ENCODE measurements at regions not wholly inside any gene's neighbourhood (a gene's known extent, or its start where the extent isn't known, plus 50 kb on each side); places are given as distances from the start of the nearest gene placed in this dataset.
"Not testable (repeated sequence)": the region's sequence is repeated elsewhere in the genome, so short reads cannot be mapped to it uniquely, and the experiment has no call there.

DNA sequence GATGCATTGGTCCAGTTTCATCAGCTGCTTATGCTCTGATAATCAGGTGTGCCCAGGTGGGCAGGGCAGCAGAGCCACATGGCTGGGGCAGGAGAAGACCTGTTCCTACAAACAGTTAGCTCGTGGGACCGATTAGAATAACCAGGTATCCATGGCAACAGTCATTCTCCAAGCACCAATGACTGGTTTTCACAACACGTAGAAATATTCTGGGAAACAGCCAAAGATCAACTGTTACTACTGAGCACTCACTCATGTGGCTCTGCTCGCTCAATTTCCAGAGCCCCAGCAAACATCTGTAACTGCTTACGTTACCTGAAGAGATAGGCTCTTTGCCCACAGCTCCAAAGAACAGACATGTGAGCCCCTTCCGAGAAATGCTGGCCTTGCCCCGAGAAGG lies 302.0 kb downstream of the AGTPBP1 start:
- no peak overlapping the region for H2AFZ ChIP-seq (ENCODE audit: control insufficient read depth, low read length)
- no peaks in the 10 kb centered on the region for H3K4me1 ChIP-seq (ENCODE audit: control insufficient read depth, extremely low read depth, insufficient read depth, low read length)
- no peaks in the 10 kb centered on the region for H4K20me1 ChIP-seq (ENCODE audit: control insufficient read depth, extremely low read depth, insufficient read depth, low read length)
- TF ChIP-seq EZH2 (IDR thresholded peaks at IDR 0.05; ENCODE audit: low read length): no peak
- TF ChIP-seq, protein P1, sequence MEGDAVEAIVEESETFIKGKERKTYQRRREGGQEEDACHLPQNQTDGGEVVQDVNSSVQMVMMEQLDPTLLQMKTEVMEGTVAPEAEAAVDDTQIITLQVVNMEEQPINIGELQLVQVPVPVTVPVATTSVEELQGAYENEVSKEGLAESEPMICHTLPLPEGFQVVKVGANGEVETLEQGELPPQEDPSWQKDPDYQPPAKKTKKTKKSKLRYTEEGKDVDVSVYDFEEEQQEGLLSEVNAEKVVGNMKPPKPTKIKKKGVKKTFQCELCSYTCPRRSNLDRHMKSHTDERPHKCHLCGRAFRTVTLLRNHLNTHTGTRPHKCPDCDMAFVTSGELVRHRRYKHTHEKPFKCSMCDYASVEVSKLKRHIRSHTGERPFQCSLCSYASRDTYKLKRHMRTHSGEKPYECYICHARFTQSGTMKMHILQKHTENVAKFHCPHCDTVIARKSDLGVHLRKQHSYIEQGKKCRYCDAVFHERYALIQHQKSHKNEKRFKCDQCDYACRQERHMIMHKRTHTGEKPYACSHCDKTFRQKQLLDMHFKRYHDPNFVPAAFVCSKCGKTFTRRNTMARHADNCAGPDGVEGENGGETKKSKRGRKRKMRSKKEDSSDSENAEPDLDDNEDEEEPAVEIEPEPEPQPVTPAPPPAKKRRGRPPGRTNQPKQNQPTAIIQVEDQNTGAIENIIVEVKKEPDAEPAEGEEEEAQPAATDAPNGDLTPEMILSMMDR (optimal IDR thresholded peaks at IDR 0.05 in 1 of 3, IDR thresholded peaks at IDR 0.05 in 1 of 3, conservative IDR thresholded peaks at IDR 0.05 in 1 of 3; ENCODE audit: extremely low read depth in 1 of 3, insufficient read depth in 2 of 3, low read length in 3 of 3): no peak
- peaks cover 9% of the 10 kb centered on the region for H3K27me3 ChIP-seq (ENCODE audit: control insufficient read depth, extremely low read depth, insufficient read depth, low read length)
- H3K9ac ChIP-seq (ENCODE audit: control insufficient read depth, extremely low read depth, insufficient read depth, low read length): no peak overlapping the region
- no peaks in the 10 kb centered on the region for H3K36me3 ChIP-seq (ENCODE audit: control insufficient read depth in 2 of 2, extremely low read depth in 1 of 2, insufficient read depth in 2 of 2, low read length in 2 of 2)
- H3K79me2 ChIP-seq (ENCODE audit: control insufficient read depth, insufficient read depth, low read length): no peaks in the 10 kb centered on the region
- H3K27ac ChIP-seq (ENCODE audit: control insufficient read depth, insufficient read depth, low read length): no peak overlapping the region
- H3K4me2 ChIP-seq (ENCODE audit: control insufficient read depth, extremely low read depth, insufficient read depth, low read depth, low read length): no peak overlapping the region
- H3K4me3 ChIP-seq (ENCODE audit: control insufficient read depth in 2 of 3, extremely low read depth in 1 of 3, insufficient read depth in 2 of 3, low read depth in 1 of 3, low read length in 3 of 3): no peak overlapping the region
- no peaks in the 10 kb centered on the region for H3K9me3 ChIP-seq (ENCODE audit: control insufficient read depth, low read depth, low read length)
- dilution Hi-C loops (cut with MboI; ENCODE audit: extremely low pct_ligation_motif_present, low sequenced_read_pairs): no loop called here
- no peaks in the 10 kb centered on the region for H3K9me1 ChIP-seq (ENCODE audit: control insufficient read depth, extremely low read depth, insufficient read depth, low read length)
- FAIRE-seq (no peak), DNase-seq (ENCODE audit: low read depth, low spot score) (no peak)

GRCh38 chr9:85433956-85434355 lies 307.8 kb downstream of the AGTPBP1 start:
- H3K36me3 ChIP-seq (ENCODE audit: control insufficient read depth in 2 of 2, extremely low read depth in 1 of 2, insufficient read depth in 2 of 2, low read length in 2 of 2); dilution Hi-C loops (cut with MboI; ENCODE audit: extremely low pct_ligation_motif_present, low sequenced_read_pairs); H2AFZ ChIP-seq (ENCODE audit: control insufficient read depth, low read length); H3K9me1 ChIP-seq (ENCODE audit: control insufficient read depth, extremely low read depth, insufficient read depth, low read length); H3K4me3 ChIP-seq (ENCODE audit: control insufficient read depth in 2 of 3, extremely low read depth in 1 of 3, insufficient read depth in 2 of 3, low read depth in 1 of 3, low read length in 3 of 3); H3K4me1 ChIP-seq (ENCODE audit: control insufficient read depth, extremely low read depth, insufficient read depth, low read length); H3K4me2 ChIP-seq (ENCODE audit: control insufficient read depth, extremely low read depth, insufficient read depth, low read depth, low read length); H3K27me3 ChIP-seq (ENCODE audit: control insufficient read depth, extremely low read depth, insufficient read depth, low read length); H3K27ac ChIP-seq (ENCODE audit: control insufficient read depth, insufficient read depth, low read length); DNase-seq (ENCODE audit: low read depth, low spot score); H3K9me3 ChIP-seq (ENCODE audit: control insufficient read depth, low read depth, low read length); H3K79me2 ChIP-seq (ENCODE audit: control insufficient read depth, insufficient read depth, low read length); H4K20me1 ChIP-seq (ENCODE audit: control insufficient read depth, extremely low read depth, insufficient read depth, low read length); H3K9ac ChIP-seq (ENCODE audit: control insufficient read depth, extremely low read depth, insufficient read depth, low read length); FAIRE-seq: not testable (repeated sequence)

- H3K79me2 ChIP-seq (ENCODE audit: control insufficient read depth, insufficient read depth, low read length); H3K27ac ChIP-seq (ENCODE audit: control insufficient read depth, insufficient read depth, low read length); H3K4me2 ChIP-seq (ENCODE audit: control insufficient read depth, extremely low read depth, insufficient read depth, low read depth, low read length); H3K4me3 ChIP-seq (ENCODE audit: control insufficient read depth in 2 of 3, extremely low read depth in 1 of 3, insufficient read depth in 2 of 3, low read depth in 1 of 3, low read length in 3 of 3); H3K27me3 ChIP-seq (ENCODE audit: control insufficient read depth, extremely low read depth, insufficient read depth, low read length); H2AFZ ChIP-seq (ENCODE audit: control insufficient read depth, low read length); H3K9me3 ChIP-seq (ENCODE audit: control insufficient read depth, low read depth, low read length); H3K36me3 ChIP-seq (ENCODE audit: control insufficient read depth in 2 of 2, extremely low read depth in 1 of 2, insufficient read depth in 2 of 2, low read length in 2 of 2); H3K9ac ChIP-seq (ENCODE audit: control insufficient read depth, extremely low read depth, insufficient read depth, low read length); H4K20me1 ChIP-seq (ENCODE audit: control insufficient read depth, extremely low read depth, insufficient read depth, low read length); dilution Hi-C loops (cut with MboI; ENCODE audit: extremely low pct_ligation_motif_present, low sequenced_read_pairs); H3K4me1 ChIP-seq (ENCODE audit: control insufficient read depth, extremely low read depth, insufficient read depth, low read length); DNase-seq (ENCODE audit: low read depth, low spot score); FAIRE-seq; H3K9me1 ChIP-seq (ENCODE audit: control insufficient read depth, extremely low read depth, insufficient read depth, low read length): not testable (repeated sequence)
Observed at GRCh38 chr9:85433551-85433950, 308.2 kb downstream of the AGTPBP1 start.
